Spinal cord (tissue), 9 donors: ENCODE measurements at regions not wholly inside any gene's neighbourhood (a gene's known extent, or its start where the extent isn't known, plus 50 kb on each side); places are given as distances from the start of the nearest gene placed in this dataset.
"Not testable (repeated sequence)": the region's sequence is repeated elsewhere in the genome, so short reads cannot be mapped to it uniquely, and the experiment has no call there.

Source experiments
- DNase-seq, 6 donors: peaks; one replicate each; pipeline versions ENCODE4 v3.0.0 to v3.0.0-alpha.2; 2013 to 2015; ENCODE audit warnings: low spot score in 6 of 6, low read depth in 4 of 6
- H3K27ac ChIP-seq: one replicate; pipeline ENCODE4 v1.5.1; 2013; ENCODE audit warnings: low read depth, low read length, control low read depth
- H3K27me3 ChIP-seq: one replicate; pipeline ENCODE4 v1.6.1; 2013; ENCODE audit warnings: low read length; ENCODE audit not compliant: control insufficient read depth, insufficient read depth
- H3K36me3 ChIP-seq: one replicate; pipeline ENCODE4 v1.6.1; 2013; ENCODE audit warnings: low read length; ENCODE audit not compliant: control insufficient read depth, insufficient read depth
- H3K4me1 ChIP-seq: one replicate; pipeline ENCODE4 v1.6.1; 2013; ENCODE audit warnings: low read length; ENCODE audit not compliant: control insufficient read depth, insufficient read depth
- H3K4me3 ChIP-seq: one replicate; pipeline ENCODE4 v1.5.1; 2013; ENCODE audit warnings: low read depth, low read length, control low read depth
- H3K9me3 ChIP-seq: one replicate; pipeline ENCODE4 v1.6.1; 2013; ENCODE audit warnings: low read length; ENCODE audit not compliant: control insufficient read depth, insufficient read depth
- WGBS: methylation state at CpG from one replicate; pipeline ENCODE4 v1.1.5; 2013; ENCODE audit warnings: missing lambda C conversion rate; ENCODE audit not compliant: insufficient coverage; 5-methylcytosine and 5-hydroxymethylcytosine counted together
- donor health status: healthy.

GRCh38 chr13:52921194-52921593, 72.8 kb upstream of the PCDH8 start:
- H3K4me3 ChIP-seq = no peak overlapping the region
- H3K36me3 ChIP-seq = no peaks in the 10 kb centered on the region
- peaks cover 17% of the 10 kb centered on the region for H3K4me1 ChIP-seq
- H3K27me3 ChIP-seq = no peaks in the 10 kb centered on the region
- DNase-seq = no peak
- 91% methylated on average over 1 of the region's 3 CpGs for WGBS
- no peaks in the 10 kb centered on the region for H3K9me3 ChIP-seq
- no peak overlapping the region for H3K27ac ChIP-seq

DNA sequence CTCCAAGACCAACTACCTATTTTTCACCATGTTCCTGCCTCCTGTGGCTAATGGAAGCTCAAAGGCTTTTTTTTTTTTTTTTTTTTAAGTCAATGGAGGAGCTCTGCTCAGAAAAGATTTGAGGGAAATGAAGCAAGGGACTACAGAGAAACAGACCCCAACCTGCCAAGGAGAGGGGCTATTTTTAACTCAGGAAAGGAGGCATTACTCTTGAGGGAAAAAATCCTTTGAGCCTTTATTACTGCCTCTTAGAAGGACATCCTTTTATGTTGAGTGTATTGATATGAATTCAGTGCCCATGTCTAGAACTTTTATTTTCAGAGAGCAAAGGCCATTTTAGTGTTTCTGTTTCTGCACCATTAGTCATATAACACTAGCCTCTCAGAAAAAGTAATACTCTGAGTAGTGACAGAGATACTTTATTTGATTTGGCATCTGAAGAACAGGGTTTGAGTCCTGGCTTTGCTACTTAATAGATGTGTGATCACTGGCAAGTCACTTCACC, 68.1 kb upstream of the PCDH8 start:
- no peak for DNase-seq
- H3K36me3 ChIP-seq = no peaks in the 10 kb centered on the region
- no peaks in the 10 kb centered on the region for H3K9me3 ChIP-seq
- no peak overlapping the region for H3K27ac ChIP-seq
- no peaks in the 10 kb centered on the region for H3K4me1 ChIP-seq
- no peaks in the 10 kb centered on the region for H3K27me3 ChIP-seq
- H3K4me3 ChIP-seq = no peak overlapping the region

DNA sequence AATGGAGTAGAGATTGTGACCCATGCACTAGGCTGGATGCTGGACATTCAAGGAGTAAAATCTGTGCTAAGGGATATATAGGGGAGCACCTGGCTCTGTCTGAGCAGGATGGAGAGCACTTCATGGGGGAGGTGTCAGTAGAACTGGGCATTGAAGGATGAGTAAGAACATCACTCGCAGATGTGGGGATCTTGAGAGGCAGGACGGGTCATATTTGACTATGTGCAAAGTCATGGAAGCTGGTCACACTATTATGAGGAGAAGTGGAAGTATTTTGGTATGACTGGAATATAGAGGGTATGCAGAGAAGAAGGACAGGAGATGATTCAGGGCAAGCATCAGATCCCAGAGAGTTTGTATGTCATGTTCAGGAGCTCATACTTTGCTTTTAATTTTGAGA, 62.9 kb upstream of the PCDH8 start:
- 94% methylated on average over 2 of the region's 2 CpGs for WGBS
- H3K27ac ChIP-seq = no peak overlapping the region
- DNase-seq = no peak
- H3K36me3 ChIP-seq = no peaks in the 10 kb centered on the region
- H3K4me3 ChIP-seq = no peak overlapping the region
- H3K9me3 ChIP-seq = no peaks in the 10 kb centered on the region
- H3K27me3 ChIP-seq = peaks cover 3% of the 10 kb centered on the region
- peaks cover 8% of the 10 kb centered on the region for H3K4me1 ChIP-seq

DNA sequence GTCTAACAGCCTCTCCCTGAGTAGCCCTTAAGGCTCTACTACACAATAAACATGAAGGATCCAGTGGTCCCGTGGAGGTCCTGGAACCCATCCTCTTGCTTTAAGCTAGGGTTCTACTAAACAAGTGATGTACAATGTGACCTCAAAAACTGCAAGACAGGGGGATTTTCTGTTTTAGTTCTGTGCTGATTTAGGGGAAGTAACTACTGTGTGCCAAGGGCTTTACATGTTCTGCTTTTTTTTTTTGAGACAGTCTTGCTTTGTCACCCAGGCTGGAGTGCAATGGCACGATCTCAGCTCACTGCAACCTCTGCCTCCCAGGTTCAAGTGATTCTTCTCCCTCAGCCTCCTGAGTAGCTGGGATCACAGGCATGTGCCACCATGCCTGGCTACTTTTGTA, 61.9 kb upstream of the PCDH8 start:
- H3K36me3 ChIP-seq, H3K27ac ChIP-seq, DNase-seq, H3K4me3 ChIP-seq, H3K27me3 ChIP-seq, H3K9me3 ChIP-seq: not testable (repeated sequence)
- WGBS = 71% methylated on average over 1 of the region's 2 CpGs
- H3K4me1 ChIP-seq = peaks cover 12% of the 10 kb centered on the region

DNA sequence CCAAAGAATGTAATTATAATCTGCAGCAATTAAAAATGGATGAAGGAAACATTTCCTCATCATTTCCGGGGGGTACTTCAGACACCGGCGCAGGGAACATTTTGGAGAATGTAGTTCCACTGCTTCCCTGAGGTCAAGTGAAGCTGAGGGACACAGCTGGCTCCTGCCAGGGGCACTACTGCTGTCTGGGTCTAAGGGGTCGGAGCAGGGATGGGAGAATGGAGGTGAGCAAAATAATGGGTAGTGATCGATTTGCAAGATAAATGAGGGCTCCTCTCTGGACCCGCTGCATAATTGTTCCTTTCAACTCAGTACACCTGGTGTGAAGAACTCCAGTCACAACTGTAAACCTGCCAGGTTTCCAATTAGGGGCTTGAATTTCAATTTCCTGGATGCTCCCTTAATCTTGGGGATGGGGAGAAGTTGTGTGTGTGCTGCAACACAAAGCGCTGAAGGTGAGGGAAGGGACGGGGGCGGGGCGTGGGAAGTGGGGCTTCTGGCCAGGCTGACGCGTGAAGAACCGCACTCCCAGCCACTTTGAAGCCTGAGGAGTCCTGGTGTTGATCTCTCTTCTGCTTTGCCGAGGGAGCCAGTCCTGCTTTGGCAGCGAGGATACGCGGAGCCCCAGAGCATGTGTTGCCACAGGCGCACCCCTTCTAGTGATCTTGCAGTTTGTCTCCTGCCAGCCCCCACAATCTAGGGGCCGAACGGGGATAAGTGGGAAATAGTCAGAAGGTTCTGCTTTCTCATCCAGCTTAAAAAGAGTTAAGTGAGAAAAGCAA, 57.9 kb upstream of the PCDH8 start:
- 47% methylated on average over 13 of the region's 20 CpGs for WGBS
- Histone ChIP-seq H3K27me3 (peaks cover 3% of the 10 kb centered on the region), H3K4me1 (peaks cover 21% of the 10 kb centered on the region), H3K9me3 (no peaks in the 10 kb centered on the region), H3K27ac (no peak overlapping the region), H3K4me3 (no peak overlapping the region), H3K36me3 (no peaks in the 10 kb centered on the region)
- no peak for DNase-seq

DNA sequence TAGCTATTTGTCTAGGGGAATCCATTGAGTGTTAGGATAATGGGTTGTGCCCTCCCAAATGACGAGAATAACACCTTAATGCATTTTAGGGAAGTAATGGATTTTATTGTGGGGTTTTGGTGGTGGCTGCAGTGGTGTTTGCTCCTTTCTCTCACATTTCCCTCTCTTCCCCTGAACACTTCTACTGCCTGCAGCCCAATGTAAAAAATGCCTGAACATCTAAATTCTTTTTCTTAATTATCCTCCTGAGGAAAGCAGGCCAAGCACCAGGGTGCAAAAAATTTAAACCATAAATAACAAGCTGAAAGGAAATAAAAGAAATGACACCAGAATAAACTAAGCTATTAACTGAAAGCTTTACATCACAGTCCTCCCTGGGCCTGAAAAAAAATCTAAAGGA, 57.3 kb upstream of the PCDH8 start:
- peaks cover 21% of the 10 kb centered on the region for H3K4me1 ChIP-seq
- H3K9me3 ChIP-seq = no peaks in the 10 kb centered on the region
- H3K4me3 ChIP-seq = no peak overlapping the region
- DNase-seq = peak in 1 of 6 donors; percentile 35
- peaks cover 3% of the 10 kb centered on the region for H3K27me3 ChIP-seq
- H3K27ac ChIP-seq = no peak overlapping the region
- WGBS = no CpG with 5 or more reads among the region's 1 CpG
- no peaks in the 10 kb centered on the region for H3K36me3 ChIP-seq

DNA sequence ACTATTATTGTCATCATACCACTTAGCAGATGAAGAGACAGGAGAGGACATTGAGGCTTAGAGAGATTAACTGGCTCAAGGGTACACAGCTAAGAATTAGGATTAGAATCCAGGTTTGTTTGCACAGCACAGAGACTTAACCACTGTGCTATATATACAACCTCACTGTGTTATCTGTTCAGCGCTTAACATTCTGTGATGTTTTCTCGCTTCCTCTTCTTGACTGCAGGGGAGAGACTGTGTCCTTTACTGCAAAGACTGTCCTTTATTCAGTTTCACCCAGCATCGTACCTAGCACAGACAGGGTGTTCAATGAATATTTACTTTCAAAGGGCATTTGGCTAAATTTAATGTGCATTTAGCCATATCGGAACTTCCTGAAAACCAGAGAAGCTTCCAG, 54.9 kb upstream of the PCDH8 start:
- Histone ChIP-seq H3K9me3 (no peaks in the 10 kb centered on the region), H3K27me3 (peaks cover 3% of the 10 kb centered on the region), H3K27ac (no peak overlapping the region), H3K4me1 (peaks cover 25% of the 10 kb centered on the region), H3K4me3 (no peak overlapping the region), H3K36me3 (no peaks in the 10 kb centered on the region)
- DNase-seq = no peak
- 100% methylated on average over 2 of the region's 4 CpGs for WGBS

DNA sequence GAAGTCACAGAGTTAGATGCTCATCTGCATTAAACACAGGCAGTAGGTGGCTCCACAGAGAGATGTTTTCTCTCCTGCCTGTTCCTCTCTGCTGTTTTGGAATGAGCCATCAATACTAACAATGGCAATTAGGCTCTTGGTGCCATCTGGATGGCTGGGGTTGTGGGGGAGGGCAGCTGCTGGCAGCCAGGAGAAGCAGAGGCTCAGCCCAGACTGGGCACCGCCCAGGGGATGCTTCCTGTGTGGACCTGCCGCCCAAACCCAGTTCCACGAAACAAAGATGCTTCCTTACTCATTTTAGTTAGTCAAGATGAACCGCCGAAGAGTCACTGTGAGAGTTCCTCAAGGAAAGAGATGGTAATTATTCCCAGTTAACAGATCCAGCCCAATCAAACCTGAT, 50.8 kb upstream of the PCDH8 start:
- H3K4me3 ChIP-seq = no peak overlapping the region
- no peaks in the 10 kb centered on the region for H3K36me3 ChIP-seq
- H3K4me1 ChIP-seq = peaks cover 13% of the 10 kb centered on the region
- 71% methylated on average over 5 of the region's 5 CpGs for WGBS
- DNase-seq = peak in 1 of 6 donors; percentile 66
- no peaks in the 10 kb centered on the region for H3K9me3 ChIP-seq
- H3K27me3 ChIP-seq = no peaks in the 10 kb centered on the region
- no peak overlapping the region for H3K27ac ChIP-seq
